Natural killer cell (primary cell): ENCODE measurements at regions not wholly inside any gene's neighbourhood (a gene's known extent, or its start where the extent isn't known, plus 50 kb on each side); places are given as distances from the start of the nearest gene placed in this dataset.
A peak's percentile ranks its signal among the peaks of the same experiment; 100 is the strongest.

Source experiments
- ATAC-seq, 3 donors: fragments of 150-1000 bp in 2 of 3; fragments of 200-7000 bp in 1 of 3; cut with Tn5 transposase; 1 replicate in 1 of 3; 2 replicates in 2 of 3; pipeline ENCODE4 v1.10.0; 2021; ENCODE audit warnings: mild to moderate bottlenecking in 2 of 3, moderate library complexity in 2 of 3
- DNase-seq, 2 donors: peaks; one replicate each; pipeline versions ENCODE4 v3.0.0 to v3.0.0-alpha.2; 2013 to 2021; ENCODE audit warnings: mixed read lengths in 1 of 2
- H3K27ac ChIP-seq: one replicate; pipeline ENCODE4 v1.5.1; 2013; ENCODE audit warnings: mild to moderate bottlenecking, low read length
- H3K27me3 ChIP-seq: one replicate; pipeline ENCODE4 v1.6.1; 2013; ENCODE audit warnings: low read length; ENCODE audit not compliant: control insufficient read depth, insufficient read depth
- H3K36me3 ChIP-seq: one replicate; pipeline ENCODE4 v1.6.1; 2013; ENCODE audit warnings: low read length; ENCODE audit not compliant: control insufficient read depth, insufficient read depth
- H3K4me1 ChIP-seq: one replicate; pipeline ENCODE4 v1.6.1; 2013; ENCODE audit warnings: low read length; ENCODE audit not compliant: control insufficient read depth, insufficient read depth
- H3K4me3 ChIP-seq: one replicate; pipeline ENCODE4 v1.5.1; 2013; ENCODE audit warnings: low read length
- H3K9me3 ChIP-seq: one replicate; pipeline ENCODE4 v1.6.1; 2013; ENCODE audit warnings: low read length; ENCODE audit not compliant: control insufficient read depth, insufficient read depth
- H3K27ac Mint-ChIP-seq, 2 donors: one replicate each; pipeline ENCODE4 v1.8.0; 2022; ENCODE audit warnings: mild to moderate bottlenecking in 2 of 2, mixed read lengths in 2 of 2, moderate library complexity in 1 of 2
- H3K27me3 Mint-ChIP-seq, 2 donors: one replicate each; pipeline ENCODE4 v1.8.0; 2022; ENCODE audit warnings: low read depth in 2 of 2, mixed read lengths in 2 of 2
- H3K36me3 Mint-ChIP-seq: one replicate; pipeline ENCODE4 v1.8.0; 2022; ENCODE audit warnings: mixed read lengths
- H3K4me1 Mint-ChIP-seq, 2 donors: one replicate each; pipeline ENCODE4 v1.8.0; 2022; ENCODE audit warnings: mixed read lengths in 2 of 2
- H3K4me3 Mint-ChIP-seq: one replicate; pipeline ENCODE4 v1.8.0; 2022; ENCODE audit warnings: mild to moderate bottlenecking, moderate library complexity, mixed read lengths
- H3K9me3 Mint-ChIP-seq, 2 donors: one replicate each; pipeline ENCODE4 v1.8.0; 2022; ENCODE audit warnings: mixed read lengths in 2 of 2
- WGBS: methylation state at CpG from one replicate; pipeline ENCODE4 v1.1.7; 2013; ENCODE audit warnings: missing lambda C conversion rate; ENCODE audit not compliant: insufficient coverage; 5-methylcytosine and 5-hydroxymethylcytosine counted together
- intact Hi-C: fragments of 100-400 bp; cut with micrococcal nuclease; formaldehyde crosslinking; loops from one replicate; pipeline ENCODE4 v1.14.2; 2022
- TF ChIP-seq, protein P1 (sequence below): fragments of 200-600 bp; IDR thresholded peaks from one replicate; pipeline ENCODE4 v1.8.0; 2022; ENCODE audit warnings: antibody characterized with exemption

GRCh38 chr18:76725445-76725844 is 96.9 kb upstream of the ZNF236 start:
- 68% methylated on average over 2 of the region's 2 CpGs for WGBS
- H3K36me3 ChIP-seq, result no peaks in the 10 kb centered on the region
- Mint-ChIP-seq H3K9me3 (peaks cover 0 to 4% of the 10 kb centered on the region in 2 donors), H3K4me1 (peaks cover 34 to 36% of the 10 kb centered on the region in 2 donors), H3K27ac (no peak overlapping the region), H3K27me3 (peaks cover 0 to 3% of the 10 kb centered on the region in 2 donors), H3K36me3 (peaks cover 12% of the 10 kb centered on the region), H3K4me3 (no peak overlapping the region)
- ATAC-seq (no peak), DNase-seq (no peak)
- intact Hi-C loops, result no loop called here
- TF ChIP-seq, protein P1, sequence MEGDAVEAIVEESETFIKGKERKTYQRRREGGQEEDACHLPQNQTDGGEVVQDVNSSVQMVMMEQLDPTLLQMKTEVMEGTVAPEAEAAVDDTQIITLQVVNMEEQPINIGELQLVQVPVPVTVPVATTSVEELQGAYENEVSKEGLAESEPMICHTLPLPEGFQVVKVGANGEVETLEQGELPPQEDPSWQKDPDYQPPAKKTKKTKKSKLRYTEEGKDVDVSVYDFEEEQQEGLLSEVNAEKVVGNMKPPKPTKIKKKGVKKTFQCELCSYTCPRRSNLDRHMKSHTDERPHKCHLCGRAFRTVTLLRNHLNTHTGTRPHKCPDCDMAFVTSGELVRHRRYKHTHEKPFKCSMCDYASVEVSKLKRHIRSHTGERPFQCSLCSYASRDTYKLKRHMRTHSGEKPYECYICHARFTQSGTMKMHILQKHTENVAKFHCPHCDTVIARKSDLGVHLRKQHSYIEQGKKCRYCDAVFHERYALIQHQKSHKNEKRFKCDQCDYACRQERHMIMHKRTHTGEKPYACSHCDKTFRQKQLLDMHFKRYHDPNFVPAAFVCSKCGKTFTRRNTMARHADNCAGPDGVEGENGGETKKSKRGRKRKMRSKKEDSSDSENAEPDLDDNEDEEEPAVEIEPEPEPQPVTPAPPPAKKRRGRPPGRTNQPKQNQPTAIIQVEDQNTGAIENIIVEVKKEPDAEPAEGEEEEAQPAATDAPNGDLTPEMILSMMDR, result no peak
- H3K4me1 ChIP-seq, result peaks cover 40% of the 10 kb centered on the region
- H3K9me3 ChIP-seq, result no peaks in the 10 kb centered on the region
- H3K4me3 ChIP-seq, result no peak overlapping the region
- H3K27ac ChIP-seq, result no peak overlapping the region
- H3K27me3 ChIP-seq, result no peaks in the 10 kb centered on the region

- Mint-ChIP-seq H3K36me3 (no peaks in the 10 kb centered on the region), H3K27me3 (no peaks in the 10 kb centered on the region), H3K27ac (peak overlapping the region in 1 of 2 donors; percentile 29), H3K9me3 (no peaks in the 10 kb centered on the region), H3K4me3 (no peak overlapping the region), H3K4me1 (peaks cover 37 to 45% of the 10 kb centered on the region in 2 donors)
- no peaks in the 10 kb centered on the region for H3K9me3 ChIP-seq
- ATAC-seq (no peak), DNase-seq (no peak)
- no peaks in the 10 kb centered on the region for H3K36me3 ChIP-seq
- intact Hi-C loops, result no loop called here
- TF ChIP-seq, protein P1, result no peak
- H3K4me3 ChIP-seq, result no peak overlapping the region
- no peak overlapping the region for H3K27ac ChIP-seq
- H3K27me3 ChIP-seq, result no peaks in the 10 kb centered on the region
- H3K4me1 ChIP-seq, result peaks cover 47% of the 10 kb centered on the region
- WGBS, result 96% methylated on average over 14 of the region's 14 CpGs
These were observed 99.9 kb upstream of the ZNF236 start for GRCh38 chr18:76722224-76723061.

DNA sequence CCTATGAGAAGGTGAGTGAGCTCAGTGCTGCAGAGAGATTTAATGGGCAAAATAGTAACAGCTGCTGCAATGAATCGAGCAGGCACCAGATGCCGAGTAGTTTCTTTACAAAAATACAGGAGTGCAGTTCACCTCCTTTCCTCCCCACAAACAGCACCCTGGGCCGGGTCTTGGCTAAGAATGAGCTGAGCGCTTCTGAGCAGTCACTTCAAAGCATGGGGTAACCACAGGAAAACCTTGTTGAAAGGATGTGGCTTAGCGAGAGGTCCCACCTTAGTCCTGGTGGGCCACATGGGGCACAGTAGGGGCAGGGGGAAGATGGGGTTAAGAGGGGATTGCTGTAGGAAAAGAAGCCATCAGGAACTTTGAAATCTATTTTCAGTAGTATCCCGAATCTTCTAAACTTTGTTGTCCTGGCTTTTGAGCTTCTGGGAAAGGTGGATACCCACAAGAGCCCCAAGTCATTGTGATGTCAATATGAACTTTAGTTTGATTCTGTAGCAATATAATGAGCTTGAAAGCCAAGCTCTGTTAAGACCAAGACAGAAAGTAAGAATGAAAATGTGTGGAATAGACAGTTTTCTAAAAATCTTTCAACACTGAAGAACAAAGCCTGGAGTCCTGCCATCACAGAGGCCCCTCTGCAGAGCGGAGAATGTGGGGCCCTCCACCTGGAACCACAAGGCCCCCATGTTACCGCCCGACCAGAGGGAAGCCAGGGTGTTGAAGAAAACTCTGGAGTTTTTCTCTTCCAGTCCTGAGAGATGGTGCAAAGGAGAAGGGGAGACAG is 101.0 kb upstream of the ZNF236 start:
- Histone ChIP-seq H3K4me1 (peaks cover 47% of the 10 kb centered on the region), H3K9me3 (no peaks in the 10 kb centered on the region)

More for the DNA sequence above, 101.0 kb upstream of the ZNF236 start:
- Mint-ChIP-seq H3K4me1 (peaks cover 37 to 45% of the 10 kb centered on the region in 2 donors), H3K9me3 (no peaks in the 10 kb centered on the region), H3K36me3 (no peaks in the 10 kb centered on the region), H3K27ac (peak overlapping the region; percentile 35 to 87), H3K4me3 (peak overlapping the region; percentile 75), H3K27me3 (no peaks in the 10 kb centered on the region)
- TF ChIP-seq, protein P1, result no peak
- Histone ChIP-seq H3K4me3 (no peak overlapping the region), H3K27ac (peak overlapping the region; percentile 21), H3K27me3 (no peaks in the 10 kb centered on the region), H3K36me3 (no peaks in the 10 kb centered on the region)
- WGBS, result 26% methylated on average over 9 of the region's 9 CpGs
- intact Hi-C loops, result no loop called here
- ATAC-seq (peak; percentile 79 to 95 (median 82)), DNase-seq (peak in 1 of 2 donors; percentile 82)
